CD8-positive, alpha-beta memory T cell (primary cell): ENCODE measurements at regions not wholly inside any gene's neighbourhood (a gene's known extent, or its start where the extent isn't known, plus 50 kb on each side); places are given as distances from the start of the nearest gene placed in this dataset.
"Not testable (repeated sequence)": the region's sequence is repeated elsewhere in the genome, so short reads cannot be mapped to it uniquely, and the experiment has no call there.

ENCODE experiments used
- CTCF ChIA-PET: fragments of 350-600 bp; sonication (Branson Sonifier 250); formaldehyde crosslinking; loops from one replicate; lab custom pipeline; 2021; ENCODE audit warnings: antibody characterized with exemption; lab: Charles Lee
- POLR2A ChIA-PET: fragments of 350-600 bp; sonication (Branson Sonifier 250); formaldehyde crosslinking; loops from one replicate; lab custom pipeline; 2021; ENCODE audit warnings: antibody characterized with exemption; lab: Charles Lee
- DNase-seq, 5 donors: peaks; one replicate each; pipeline versions ENCODE4 v3.0.0 to v3.0.0-alpha.2; 2020 to 2022; ENCODE audit warnings: mixed read lengths in 1 of 5
- H3K27ac ChIP-seq: one replicate; pipeline ENCODE4 v1.7.0; 2013; ENCODE audit warnings: low read depth, mild to moderate bottlenecking, low read length, moderate library complexity
- H3K27me3 ChIP-seq: 2 replicates; pipeline ENCODE4 v1.7.0; 2013; ENCODE audit warnings: low read length, mild to moderate bottlenecking; ENCODE audit not compliant: insufficient read depth, poor library complexity, severe bottlenecking
- H3K36me3 ChIP-seq: 2 replicates; pipeline ENCODE4 v1.7.0; 2013; ENCODE audit warnings: mild to moderate bottlenecking, low read length, moderate library complexity; ENCODE audit not compliant: insufficient read depth
- H3K4me1 ChIP-seq: 2 replicates; pipeline ENCODE4 v1.7.0; 2013; ENCODE audit warnings: mild to moderate bottlenecking, low read length, moderate library complexity; ENCODE audit not compliant: insufficient read depth
- H3K4me3 ChIP-seq: 2 replicates; pipeline ENCODE4 v1.7.0; 2013; ENCODE audit warnings: mild to moderate bottlenecking, low read length
- H3K9me3 ChIP-seq: 2 replicates; pipeline ENCODE4 v1.7.0; 2013; ENCODE audit warnings: mild to moderate bottlenecking, low read length
- H3K27ac Mint-ChIP-seq, 8 donors: one replicate each; pipeline ENCODE4 v1.8.0; 2020 to 2021; ENCODE audit warnings: mixed read lengths in 8 of 8, mild to moderate bottlenecking in 6 of 8, inconsistent platforms in 3 of 8, moderate library complexity in 3 of 8
- H3K27me3 Mint-ChIP-seq, 2 donors: one replicate each; pipeline ENCODE4 v1.8.0; 2020 to 2021; ENCODE audit warnings: mixed read lengths in 2 of 2, mild to moderate bottlenecking in 1 of 2, moderate library complexity in 1 of 2
- H3K36me3 Mint-ChIP-seq, 3 donors: one replicate each; pipeline ENCODE4 v1.8.0; 2020 to 2021; ENCODE audit warnings: mixed read lengths in 3 of 3, inconsistent platforms in 1 of 3, mild to moderate bottlenecking in 1 of 3
- H3K4me1 Mint-ChIP-seq, 3 donors: one replicate each; pipeline ENCODE4 v1.8.0; 2020 to 2021; ENCODE audit warnings: mixed read lengths in 3 of 3, inconsistent platforms in 1 of 3, mild to moderate bottlenecking in 1 of 3
- H3K4me3 Mint-ChIP-seq, 7 donors: one replicate each; pipeline ENCODE4 v1.8.0; 2020 to 2021; ENCODE audit warnings: mixed read lengths in 7 of 7, mild to moderate bottlenecking in 6 of 7, moderate library complexity in 4 of 7, inconsistent platforms in 2 of 7
- H3K9me3 Mint-ChIP-seq, 5 donors: one replicate each; pipeline ENCODE4 v1.8.0; 2020 to 2022; ENCODE audit warnings: mixed read lengths in 5 of 5, mild to moderate bottlenecking in 3 of 5, moderate library complexity in 2 of 5, inconsistent platforms in 1 of 5

DNA sequence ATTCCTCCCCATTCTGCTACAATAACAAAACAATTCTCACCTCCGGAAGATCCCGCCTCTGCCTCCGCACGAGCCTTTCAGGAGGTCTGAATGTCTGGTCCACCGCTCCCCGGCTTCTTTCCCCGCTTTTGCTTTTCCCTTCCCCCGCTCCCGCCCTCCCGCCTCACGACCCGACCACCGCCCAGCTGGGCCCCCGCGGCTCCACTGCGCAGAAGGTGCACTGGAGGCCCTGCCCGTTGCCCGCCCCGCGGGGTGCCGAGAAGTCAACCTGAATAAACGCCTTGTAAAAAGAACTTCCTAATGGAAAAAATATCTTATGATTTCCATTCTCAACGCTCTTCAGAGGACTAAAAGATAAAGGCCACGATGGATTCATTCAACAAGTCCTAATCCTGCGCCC is 93.8 kb upstream of the NBPF11 start:
- H3K36me3 ChIP-seq, H3K36me3 Mint-ChIP-seq, H3K27me3 ChIP-seq, POLR2A ChIA-PET, CTCF ChIA-PET, H3K9me3 ChIP-seq, H3K27me3 Mint-ChIP-seq, H3K4me3 ChIP-seq, H3K27ac ChIP-seq, H3K4me3 Mint-ChIP-seq, H3K4me1 Mint-ChIP-seq, H3K4me1 ChIP-seq, DNase-seq, H3K9me3 Mint-ChIP-seq, H3K27ac Mint-ChIP-seq: not testable (repeated sequence)

GRCh38 chr1:148245443-148245842 is 93.4 kb upstream of the NBPF11 start:
- H3K4me1 Mint-ChIP-seq, H3K36me3 ChIP-seq, H3K27me3 Mint-ChIP-seq, POLR2A ChIA-PET, DNase-seq, H3K4me1 ChIP-seq, H3K27me3 ChIP-seq, CTCF ChIA-PET, H3K4me3 ChIP-seq, H3K27ac Mint-ChIP-seq, H3K36me3 Mint-ChIP-seq, H3K9me3 Mint-ChIP-seq, H3K9me3 ChIP-seq, H3K27ac ChIP-seq, H3K4me3 Mint-ChIP-seq: not testable (repeated sequence)

- DNase-seq, H3K27ac ChIP-seq, H3K36me3 ChIP-seq, H3K9me3 Mint-ChIP-seq, H3K4me3 Mint-ChIP-seq, H3K4me1 Mint-ChIP-seq, POLR2A ChIA-PET, H3K36me3 Mint-ChIP-seq, H3K4me1 ChIP-seq, H3K27me3 ChIP-seq, H3K27me3 Mint-ChIP-seq, H3K27ac Mint-ChIP-seq, CTCF ChIA-PET, H3K4me3 ChIP-seq, H3K9me3 ChIP-seq: not testable (repeated sequence)
These were observed 81.2 kb upstream of the NBPF11 start for GRCh38 chr1:148233250-148233649.

DNA sequence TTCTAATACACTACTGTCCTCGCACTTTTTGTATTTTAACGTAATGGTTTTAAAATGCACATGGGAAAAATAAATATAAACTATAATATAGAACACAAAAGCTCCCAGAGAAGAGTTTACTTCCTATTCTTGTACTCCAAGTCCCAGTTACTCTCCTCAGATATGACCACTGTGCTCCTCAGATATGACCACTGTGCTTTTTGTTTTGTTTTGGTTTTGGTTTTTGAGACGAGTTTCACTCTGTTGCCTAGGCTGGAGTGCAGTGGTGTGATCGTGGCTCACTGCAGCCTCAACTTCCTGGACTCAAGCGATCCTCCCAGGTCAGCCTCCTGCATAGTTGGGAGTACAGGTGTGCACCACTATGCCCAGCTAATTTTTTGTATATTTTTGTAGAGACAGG is 76.8 kb upstream of the NBPF11 start:
- H3K27ac ChIP-seq, H3K27me3 Mint-ChIP-seq, H3K27me3 ChIP-seq, H3K9me3 ChIP-seq, DNase-seq, H3K36me3 Mint-ChIP-seq, H3K27ac Mint-ChIP-seq, H3K4me3 ChIP-seq, POLR2A ChIA-PET, H3K4me3 Mint-ChIP-seq, H3K36me3 ChIP-seq, CTCF ChIA-PET, H3K4me1 Mint-ChIP-seq, H3K4me1 ChIP-seq, H3K9me3 Mint-ChIP-seq: not testable (repeated sequence)

GRCh38 chr1:148222399-148223159 is 70.5 kb upstream of the NBPF11 start:
- H3K4me3 Mint-ChIP-seq, H3K36me3 Mint-ChIP-seq, H3K36me3 ChIP-seq, DNase-seq, H3K4me1 Mint-ChIP-seq, H3K27ac Mint-ChIP-seq, CTCF ChIA-PET, H3K4me1 ChIP-seq, H3K27ac ChIP-seq, H3K9me3 ChIP-seq, H3K9me3 Mint-ChIP-seq, POLR2A ChIA-PET, H3K27me3 ChIP-seq, H3K4me3 ChIP-seq, H3K27me3 Mint-ChIP-seq: not testable (repeated sequence)

DNA sequence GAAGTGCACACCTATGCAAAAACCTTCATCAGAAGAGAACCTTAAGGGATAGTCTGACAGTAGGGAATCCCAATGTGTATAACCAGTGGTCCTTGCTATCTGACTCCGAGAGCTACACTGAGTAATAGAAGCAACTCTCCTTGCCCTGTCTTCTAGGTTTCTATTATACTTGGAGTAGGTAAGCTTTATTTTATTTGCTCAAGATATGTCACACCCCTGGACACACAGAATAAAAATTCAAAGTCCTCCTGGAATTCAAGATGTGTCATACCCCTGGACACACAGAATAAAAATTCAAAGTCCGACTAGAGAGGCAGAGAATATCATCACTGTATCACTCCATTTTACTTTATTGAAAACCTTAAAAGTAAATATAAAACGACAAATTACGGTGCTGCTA is 69.5 kb upstream of the NBPF11 start:
- H3K4me3 Mint-ChIP-seq, DNase-seq, POLR2A ChIA-PET, H3K27me3 Mint-ChIP-seq, H3K27ac ChIP-seq, H3K9me3 Mint-ChIP-seq, CTCF ChIA-PET, H3K4me3 ChIP-seq, H3K4me1 Mint-ChIP-seq, H3K27ac Mint-ChIP-seq, H3K36me3 ChIP-seq, H3K4me1 ChIP-seq, H3K9me3 ChIP-seq, H3K27me3 ChIP-seq, H3K36me3 Mint-ChIP-seq: not testable (repeated sequence)

DNA sequence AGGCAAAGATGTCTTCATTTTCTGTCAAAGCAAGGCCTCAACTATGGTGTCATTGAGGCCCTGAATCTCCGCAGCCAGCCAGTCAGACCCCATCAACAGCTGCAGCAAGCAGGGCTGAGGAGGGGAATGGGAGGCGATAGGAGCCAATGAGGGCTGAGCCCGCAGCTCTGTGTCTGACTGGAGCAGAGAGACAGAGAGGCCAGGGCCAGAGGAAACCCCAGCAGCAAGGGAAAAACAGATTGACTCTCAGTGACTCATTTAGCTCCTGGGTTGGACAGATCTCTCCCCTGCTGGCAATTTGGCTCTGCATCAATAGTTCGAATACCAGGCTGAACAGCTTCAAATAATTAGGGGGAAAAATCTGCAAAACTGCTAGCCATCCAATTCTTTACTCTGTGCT is 67.1 kb upstream of the NBPF11 start:
- DNase-seq, H3K4me3 ChIP-seq, H3K27me3 Mint-ChIP-seq, H3K4me1 ChIP-seq, CTCF ChIA-PET, H3K4me3 Mint-ChIP-seq, H3K4me1 Mint-ChIP-seq, H3K27ac Mint-ChIP-seq, H3K9me3 Mint-ChIP-seq, POLR2A ChIA-PET, H3K27ac ChIP-seq, H3K9me3 ChIP-seq, H3K36me3 Mint-ChIP-seq, H3K36me3 ChIP-seq, H3K27me3 ChIP-seq: not testable (repeated sequence)

DNA sequence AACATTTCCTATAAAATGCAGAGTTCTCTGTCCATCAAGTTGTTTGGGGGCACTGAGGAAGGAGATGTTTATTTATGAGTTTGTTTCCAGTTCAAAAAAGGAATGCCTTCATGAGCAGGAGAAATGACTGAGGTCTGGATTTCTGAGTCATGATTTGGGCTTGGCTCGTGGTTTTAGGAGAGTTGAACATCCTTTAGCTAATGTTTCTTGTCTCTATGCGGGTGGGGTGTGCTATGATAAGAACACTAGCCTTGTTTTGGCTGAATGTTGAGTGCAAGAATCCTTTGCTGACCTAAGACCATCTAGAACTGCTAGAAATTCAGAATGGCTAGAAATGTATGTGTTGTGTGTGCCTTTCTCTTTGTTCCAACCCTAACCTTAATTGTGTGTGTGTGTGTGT is 59.1 kb upstream of the NBPF11 start:
- H3K27ac ChIP-seq, H3K27me3 Mint-ChIP-seq, H3K4me1 Mint-ChIP-seq, H3K9me3 ChIP-seq, H3K4me1 ChIP-seq, POLR2A ChIA-PET, H3K27me3 ChIP-seq, H3K4me3 Mint-ChIP-seq, H3K9me3 Mint-ChIP-seq, DNase-seq, H3K27ac Mint-ChIP-seq, H3K36me3 ChIP-seq, H3K4me3 ChIP-seq, H3K36me3 Mint-ChIP-seq, CTCF ChIA-PET: not testable (repeated sequence)

DNA sequence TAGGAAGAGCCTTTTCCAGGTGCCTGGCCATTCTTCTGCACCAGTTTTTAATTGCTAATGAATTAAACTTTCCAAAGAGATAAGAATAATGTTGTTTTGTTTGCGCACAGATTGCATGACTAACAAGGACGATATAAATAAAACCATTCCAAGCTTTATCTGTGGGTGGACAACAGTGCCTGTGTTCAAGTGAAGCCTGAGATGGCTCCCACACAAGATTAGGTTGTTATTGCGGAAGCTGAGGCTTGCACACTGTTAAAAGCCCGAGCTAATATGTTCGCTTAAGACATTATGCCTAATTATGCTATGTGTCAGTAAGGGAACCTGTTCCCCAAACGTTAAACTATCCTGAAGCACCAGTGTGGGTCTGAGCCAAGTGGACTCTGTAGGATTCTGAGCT is 58.5 kb upstream of the NBPF11 start:
- POLR2A ChIA-PET, result not testable (repeated sequence)

More for the DNA sequence above, 58.5 kb upstream of the NBPF11 start:
- H3K27ac ChIP-seq, H3K4me1 Mint-ChIP-seq, H3K4me3 Mint-ChIP-seq, H3K27ac Mint-ChIP-seq, H3K9me3 ChIP-seq, H3K9me3 Mint-ChIP-seq, H3K4me1 ChIP-seq, DNase-seq, H3K27me3 Mint-ChIP-seq, H3K36me3 ChIP-seq, H3K27me3 ChIP-seq, H3K4me3 ChIP-seq, H3K36me3 Mint-ChIP-seq, CTCF ChIA-PET: not testable (repeated sequence)
